GM10266 (cell line): ENCODE measurements at regions not wholly inside any gene's neighbourhood (a gene's known extent, or its start where the extent isn't known, plus 50 kb on each side); places are given as distances from the start of the nearest gene placed in this dataset.
"Not testable (repeated sequence)": the region's sequence is repeated elsewhere in the genome, so short reads cannot be mapped to it uniquely, and the experiment has no call there.

Experiments used
- DNase-seq: peaks from one replicate; pipeline ENCODE4 v3.0.0; 2012; ENCODE audit errors: extremely low spot score
- CTCF ChIP-seq: IDR thresholded peaks from 2 replicates; pipeline ENCODE4 v1.5.1; 2012; ENCODE audit warnings: mild to moderate bottlenecking, low read depth; ENCODE audit not compliant: control insufficient read depth, insufficient read depth; ENCODE audit errors: missing control alignments

GRCh38 chr18:73535990-73536389, 611.6 kb downstream of the FBXO15 start:
- DNase-seq: no peak

GRCh38 chr18:73535189-73535588, 612.4 kb downstream of the FBXO15 start:
- DNase-seq: no peak

More at GRCh38 chr18:73535990-73536389, 611.6 kb downstream of the FBXO15 start:
- no peak for TF ChIP-seq CTCF

GRCh38 chr18:73531601-73532000, 616.0 kb downstream of the FBXO15 start:
- DNase-seq: no peak
- TF ChIP-seq CTCF: no peak

More at GRCh38 chr18:73535189-73535588, 612.4 kb downstream of the FBXO15 start:
- TF ChIP-seq CTCF: no peak

GRCh38 chr18:73528066-73528465, 619.6 kb downstream of the FBXO15 start:
- no peak for DNase-seq
- TF ChIP-seq CTCF: no peak

GRCh38 chr18:73520229-73520628, 627.4 kb downstream of the FBXO15 start:
- no peak for TF ChIP-seq CTCF
- DNase-seq: no peak

GRCh38 chr18:73516056-73516455, 631.6 kb downstream of the FBXO15 start:
- DNase-seq: not testable (repeated sequence)

GRCh38 chr18:73514449-73514848, 633.2 kb downstream of the FBXO15 start:
- TF ChIP-seq CTCF: no peak
- no peak for DNase-seq
